SK-N-SH treated with all-trans-retinoic acid at 6 μM for 48 hours (cell line): ENCODE measurements at regions not wholly inside any gene's neighbourhood (a gene's known extent, or its start where the extent isn't known, plus 50 kb on each side); places are given as distances from the start of the nearest gene placed in this dataset.

ENCODE experiments used
- ATAC-seq: fragments of 200-7000 bp; cut with Tn5 transposase; 3 replicates; pipeline ENCODE4 v1.9.1; 2020; ENCODE audit warnings: mild to moderate bottlenecking, moderate library complexity
- ARNTL ChIP-seq: fragments of 450-650 bp; formaldehyde crosslinking; IDR thresholded peaks from 2 replicates; pipeline ENCODE4 v1.5.0; 2020; ENCODE audit warnings: low read depth, mild to moderate bottlenecking, moderate library complexity, borderline replicate concordance
- BACH2 ChIP-seq: fragments of 250-450 bp; sonication (Bioruptor Pico); IDR thresholded peaks from 2 replicates; pipeline ENCODE4 v1.9.0; 2021; ENCODE audit warnings: mild to moderate bottlenecking, borderline replicate concordance
- CREB5 ChIP-seq: fragments of 250-450 bp; sonication (Bioruptor Pico); IDR thresholded peaks from 2 replicates; pipeline ENCODE4 v1.5.1; 2020; ENCODE audit warnings: low read depth, mild to moderate bottlenecking, moderate library complexity
- CSDC2 ChIP-seq: fragments of 250-450 bp; sonication (Bioruptor Pico); IDR thresholded peaks from 2 replicates; pipeline ENCODE4 v1.5.0; 2020; ENCODE audit warnings: mild to moderate bottlenecking, moderate library complexity
- CSRNP3 ChIP-seq: fragments of 250-450 bp; sonication (Bioruptor Pico); IDR thresholded peaks from 2 replicates; pipeline ENCODE4 v1.5.1; 2021; ENCODE audit warnings: mild to moderate bottlenecking, moderate library complexity
- ESRRG ChIP-seq: fragments of 250-450 bp; sonication (Bioruptor Pico); IDR thresholded peaks from 2 replicates; pipeline ENCODE4 v1.6.1; 2021; ENCODE audit warnings: mild to moderate bottlenecking
- ISL1 ChIP-seq: fragments of 250-450 bp; sonication (Bioruptor Pico); IDR thresholded peaks from 2 replicates; pipeline ENCODE4 v2.1.2; 2022; ENCODE audit warnings: mild to moderate bottlenecking, moderate library complexity
- PATZ1 ChIP-seq: fragments of 250-450 bp; sonication (Bioruptor Pico); IDR thresholded peaks from 2 replicates; pipeline ENCODE4 v1.8.0; 2020; ENCODE audit warnings: mild to moderate bottlenecking, moderate library complexity, borderline replicate concordance
- POU6F1 ChIP-seq: fragments of 250-450 bp; sonication (Bioruptor Pico); IDR thresholded peaks from 2 replicates; pipeline ENCODE4 v1.8.0; 2021; ENCODE audit warnings: low read depth, mild to moderate bottlenecking, moderate library complexity, borderline replicate concordance
- PPARA ChIP-seq: fragments of 250-450 bp; sonication (Bioruptor Pico); IDR thresholded peaks from 2 replicates; pipeline ENCODE4 v1.5.0; 2020; ENCODE audit warnings: mild to moderate bottlenecking, borderline replicate concordance
- RARB ChIP-seq: fragments of 250-450 bp; sonication (Bioruptor Pico); IDR thresholded peaks from 2 replicates; pipeline ENCODE4 v1.8.0; 2021; ENCODE audit warnings: mild to moderate bottlenecking, moderate library complexity
- SNAI2 ChIP-seq: fragments of 250-450 bp; sonication (Bioruptor Pico); IDR thresholded peaks from 2 replicates; pipeline ENCODE4 v1.5.0; 2020; ENCODE audit warnings: mild to moderate bottlenecking, moderate library complexity
- TCF4 ChIP-seq: fragments of 250-450 bp; sonication (Bioruptor Pico); IDR thresholded peaks from 2 replicates; pipeline ENCODE4 v1.8.0; 2021; ENCODE audit warnings: mild to moderate bottlenecking, moderate library complexity, borderline replicate concordance
- TOX ChIP-seq: fragments of 250-450 bp; sonication (Bioruptor Pico); IDR thresholded peaks from 2 replicates; pipeline ENCODE4 v1.8.0; 2021; ENCODE audit warnings: mild to moderate bottlenecking, moderate library complexity, borderline replicate concordance
- TSHZ2 ChIP-seq: fragments of 250-450 bp; sonication (Bioruptor Pico); IDR thresholded peaks from 2 replicates; pipeline ENCODE4 v1.5.0; 2020; ENCODE audit warnings: mild to moderate bottlenecking, moderate library complexity
- ZFP3 ChIP-seq: fragments of 250-450 bp; sonication (Bioruptor Pico); IDR thresholded peaks from 2 replicates; pipeline ENCODE4 v1.5.0; 2020; ENCODE audit warnings: mild to moderate bottlenecking, moderate library complexity
- ZFP30 ChIP-seq: fragments of 450-650 bp; formaldehyde crosslinking; IDR thresholded peaks from 2 replicates; pipeline ENCODE4 v1.5.0; 2022; ENCODE audit warnings: mild to moderate bottlenecking, moderate library complexity
- ZNF565 ChIP-seq: fragments of 450-650 bp; formaldehyde crosslinking; conservative IDR thresholded peaks from 2 replicates; pipeline ENCODE4 v1.5.0; 2020; ENCODE audit warnings: low read depth, mild to moderate bottlenecking, moderate library complexity
- ZNF70 ChIP-seq: fragments of 450-650 bp; formaldehyde crosslinking; IDR thresholded peaks from 2 replicates; pipeline ENCODE4 v1.5.0; 2020; ENCODE audit warnings: mild to moderate bottlenecking, moderate library complexity
- ZNF8 ChIP-seq: fragments of 450-650 bp; formaldehyde crosslinking; IDR thresholded peaks from 2 replicates; pipeline ENCODE4 v1.5.0; 2020; ENCODE audit warnings: mild to moderate bottlenecking, moderate library complexity

GRCh38 chr10:130740915-130741750 is 570.4 kb downstream of the TCERG1L start:
- no peak for ATAC-seq
- TF ChIP-seq PATZ1 (CRISPR knock-in tag) (no peak), ISL1 (CRISPR knock-in tag) (no peak), ZNF70 (no peak), ZNF8 (no peak), PPARA (CRISPR knock-in tag) (no peak), POU6F1 (CRISPR knock-in tag) (no peak), CREB5 (no peak), TOX (CRISPR knock-in tag) (no peak), ESRRG (no peak), BACH2 (CRISPR knock-in tag) (no peak), ZFP30 (CRISPR knock-in tag) (no peak), TSHZ2 (CRISPR knock-in tag) (no peak)

GRCh38 chr10:130741901-130742855 is 569.3 kb downstream of the TCERG1L start:
- no peak for ATAC-seq
- TF ChIP-seq TCF4 (CRISPR knock-in tag) = no peak
- TF ChIP-seq CSRNP3 (CRISPR knock-in tag) = no peak
- TF ChIP-seq TSHZ2 (CRISPR knock-in tag) = no peak
- TF ChIP-seq ZNF8 = no peak
- no peak for TF ChIP-seq CSDC2 (CRISPR knock-in tag)
- TF ChIP-seq ZNF565 (CRISPR knock-in tag) = no peak
- TF ChIP-seq ZFP30 (CRISPR knock-in tag) = no peak
- TF ChIP-seq TOX (CRISPR knock-in tag) = no peak
- TF ChIP-seq RARB (CRISPR knock-in tag) = no peak
- TF ChIP-seq ESRRG = no peak
- TF ChIP-seq ARNTL (CRISPR knock-in tag) = no peak
- no peak for TF ChIP-seq ZFP3 (CRISPR knock-in tag)
- no peak for TF ChIP-seq PATZ1 (CRISPR knock-in tag)
- TF ChIP-seq CREB5 = no peak
- TF ChIP-seq ISL1 (CRISPR knock-in tag) = no peak
- TF ChIP-seq BACH2 (CRISPR knock-in tag) = no peak
- no peak for TF ChIP-seq SNAI2
